ENCODE measurements at regions not wholly inside any gene's neighbourhood (a gene's known extent, or its start where the extent isn't known, plus 50 kb on each side); places are given as distances from the start of the nearest gene placed in this dataset.

GRCh38 chr2:71746946-71747501 lies 293.7 kb downstream of the DYSF start:
- TF ChIP-seq POLR2AphosphoS5 (IDR thresholded peaks at IDR 0.05; ENCODE audit: borderline replicate concordance, low read depth, low read length) (no peak), EZH2 (IDR thresholded peaks at IDR 0.05) (no peak)
